HG02610 (cell line): ENCODE measurements at regions not wholly inside any gene's neighbourhood (a gene's known extent, or its start where the extent isn't known, plus 50 kb on each side); places are given as distances from the start of the nearest gene placed in this dataset.
"Not testable (repeated sequence)": the region's sequence is repeated elsewhere in the genome, so short reads cannot be mapped to it uniquely, and the experiment has no call there.

Source experiments
- ATAC-seq: cut with Tn5 transposase; IDR thresholded peaks from one replicate; pipeline ENCODE4 v1.9.1; 2021; ENCODE audit warnings: mild to moderate bottlenecking, moderate library complexity; ENCODE audit not compliant: unreplicated experiment

GRCh38 chr10:8334631-8335030, 280.1 kb downstream of the GATA3 start:
- no peak for ATAC-seq

GRCh38 chr10:8336629-8337331, 282.3 kb downstream of the GATA3 start:
- no peak for ATAC-seq

- no peak for ATAC-seq
These were observed 282.8 kb downstream of the GATA3 start for GRCh38 chr10:8337332-8337651.

DNA sequence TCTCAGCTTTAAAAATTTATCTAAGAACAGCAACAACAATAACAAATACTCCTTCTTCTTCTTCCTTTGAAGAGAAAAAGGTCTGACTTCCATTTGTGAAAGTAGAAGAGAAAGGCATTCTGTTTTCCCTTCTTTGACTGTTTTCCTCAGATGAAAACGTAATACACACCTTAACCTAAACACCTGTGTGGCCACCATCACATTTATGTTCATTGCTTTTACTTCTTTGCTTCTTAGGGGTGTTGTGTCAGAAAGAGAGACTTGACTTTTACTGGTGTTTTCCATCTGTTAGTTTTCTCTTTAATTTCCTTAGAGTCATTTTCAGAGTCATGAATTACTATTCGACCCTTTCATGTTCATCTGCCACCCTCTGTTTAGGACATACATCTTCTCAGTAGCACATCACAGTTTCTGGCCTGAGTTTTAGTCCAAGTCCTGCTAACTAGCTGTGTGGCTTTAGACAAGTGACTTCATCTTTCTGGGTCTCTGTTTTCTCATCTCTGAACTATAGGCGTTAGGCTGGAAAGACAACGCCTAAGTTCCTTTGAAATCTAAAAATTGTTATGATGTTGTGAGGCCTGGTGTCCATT, 283.8 kb downstream of the GATA3 start:
- ATAC-seq, result no peak

GRCh38 chr10:8344756-8345155, 290.3 kb downstream of the GATA3 start:
- ATAC-seq, result no peak

- no peak for ATAC-seq
These were observed 292.4 kb downstream of the GATA3 start for GRCh38 chr10:8346861-8347260.

DNA sequence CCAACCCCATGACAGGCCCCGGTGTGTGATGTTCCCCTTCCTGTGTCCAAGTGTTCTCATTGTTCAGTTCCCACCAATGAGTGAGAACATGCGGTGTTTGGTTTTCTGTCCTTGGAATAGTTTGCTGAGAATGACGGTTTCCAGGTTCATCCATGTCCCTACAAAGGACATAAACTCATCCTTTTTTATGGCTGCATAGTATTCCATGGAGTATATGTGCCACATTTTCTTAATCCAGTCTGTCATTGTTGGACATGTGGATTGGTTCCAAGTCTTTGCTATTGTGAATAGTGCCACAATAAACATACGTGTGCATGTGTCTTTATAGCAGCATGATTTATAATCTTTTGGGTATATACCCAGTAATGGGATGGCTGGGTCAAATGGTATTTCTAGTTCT, 293.1 kb downstream of the GATA3 start:
- not testable (repeated sequence) for ATAC-seq

- ATAC-seq, result no peak
These were observed 295.2 kb downstream of the GATA3 start for GRCh38 chr10:8349610-8350249.

- no peak for ATAC-seq
These were observed 295.9 kb downstream of the GATA3 start for GRCh38 chr10:8350250-8350967.

GRCh38 chr10:8352171-8353075, 297.9 kb downstream of the GATA3 start:
- no peak for ATAC-seq

- no peak for ATAC-seq
These were observed 301.8 kb downstream of the GATA3 start for GRCh38 chr10:8356283-8356682.

DNA sequence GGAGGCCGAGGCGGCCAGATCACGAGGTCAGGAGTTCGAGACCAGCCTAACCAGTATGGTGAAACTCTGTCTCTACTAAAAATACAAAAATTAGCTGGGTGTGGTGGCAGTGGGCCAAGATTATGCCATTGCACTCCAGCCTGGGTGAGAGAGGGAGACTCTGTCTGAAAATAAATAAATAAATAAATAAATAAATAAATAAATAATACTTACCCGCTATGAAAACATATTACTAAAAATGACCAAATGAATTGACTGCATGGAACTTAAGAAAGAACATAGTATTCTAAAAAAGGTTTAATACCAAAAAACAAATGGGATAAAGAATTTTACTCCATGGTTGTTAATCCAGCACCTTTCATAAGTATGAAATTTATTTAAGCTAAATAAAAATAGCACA, 305.0 kb downstream of the GATA3 start:
- no peak for ATAC-seq

GRCh38 chr10:8360365-8360764, 305.9 kb downstream of the GATA3 start:
- no peak for ATAC-seq

DNA sequence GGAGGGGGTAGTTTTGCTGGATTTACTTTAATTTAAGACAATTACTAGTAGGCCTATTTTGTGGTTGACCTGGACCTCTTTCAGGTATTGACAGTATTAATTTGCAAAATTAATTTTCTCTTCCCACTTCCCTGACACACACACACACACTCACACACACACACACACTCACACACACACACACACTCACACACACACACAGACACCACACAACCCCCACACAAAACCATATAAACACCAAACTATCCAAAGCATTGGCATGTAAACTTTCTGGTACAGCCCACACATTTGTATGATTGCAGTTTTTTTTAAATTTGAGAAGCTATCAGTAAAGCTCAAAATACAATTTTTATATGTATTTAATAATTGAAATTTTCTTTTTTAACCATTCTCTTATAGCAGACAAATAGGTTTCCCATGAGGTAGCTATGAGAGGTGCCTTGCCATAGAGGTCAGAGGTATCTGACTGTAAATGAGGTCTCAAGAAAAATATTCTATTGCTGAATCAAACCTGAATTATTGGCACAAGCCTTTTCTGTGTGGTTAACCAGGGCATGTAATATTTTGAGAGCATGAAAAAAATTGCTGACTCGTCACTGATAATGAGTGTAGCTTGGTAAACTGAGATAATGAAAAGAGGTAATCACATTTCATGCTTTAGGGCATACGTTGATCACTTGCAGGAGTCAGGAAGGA, 306.5 kb downstream of the GATA3 start:
- ATAC-seq, result no peak

GRCh38 chr10:8361510-8361844, 307.0 kb downstream of the GATA3 start:
- ATAC-seq, result no peak

DNA sequence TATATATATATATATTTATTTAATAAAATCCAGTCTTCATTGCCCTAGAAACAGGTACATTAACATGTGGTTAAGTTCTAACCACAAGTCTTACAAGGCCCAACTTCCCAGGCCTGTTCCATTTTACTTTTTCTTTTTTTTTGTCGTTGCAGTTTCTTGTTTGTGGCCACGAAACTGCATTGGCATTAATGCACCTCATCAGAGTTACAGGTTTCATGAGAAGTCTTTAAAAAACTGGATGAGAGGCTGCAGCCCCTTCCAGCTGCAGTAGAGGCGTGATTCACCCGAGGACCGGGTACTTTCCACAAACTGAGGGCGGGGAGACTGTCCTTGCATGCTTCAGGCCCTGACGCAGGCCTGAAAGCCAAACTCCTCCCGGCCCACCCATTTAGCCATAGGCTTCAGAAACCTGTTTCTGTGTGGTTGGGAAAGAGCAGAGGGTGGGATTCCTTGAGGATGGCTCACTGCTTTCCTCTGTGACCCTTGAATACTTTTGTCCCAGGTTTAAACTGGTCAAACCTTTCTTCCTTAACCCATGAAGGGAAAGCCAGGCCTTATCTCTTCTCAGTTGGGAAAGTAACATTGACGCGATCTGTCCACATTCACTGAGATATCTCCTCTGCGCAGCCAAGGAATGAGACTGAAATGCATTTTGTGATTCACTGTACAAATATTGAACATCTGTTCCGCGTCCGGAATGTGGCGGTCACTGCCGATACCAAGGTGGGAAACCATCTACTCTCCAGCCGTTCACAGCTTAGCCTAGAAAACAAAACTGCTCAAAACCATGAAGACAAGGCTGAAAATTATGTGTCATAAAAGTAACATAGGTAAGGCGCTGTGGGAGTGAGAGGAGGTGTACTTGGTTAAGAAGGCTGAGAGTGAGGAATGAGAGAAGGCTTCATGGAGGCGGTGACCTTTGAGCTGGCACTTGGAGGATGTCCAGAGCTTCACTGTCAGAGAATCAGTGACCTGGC, 311.7 kb downstream of the GATA3 start:
- no peak for ATAC-seq

- not testable (repeated sequence) for ATAC-seq
These were observed 313.4 kb downstream of the GATA3 start for GRCh38 chr10:8367672-8368411.

DNA sequence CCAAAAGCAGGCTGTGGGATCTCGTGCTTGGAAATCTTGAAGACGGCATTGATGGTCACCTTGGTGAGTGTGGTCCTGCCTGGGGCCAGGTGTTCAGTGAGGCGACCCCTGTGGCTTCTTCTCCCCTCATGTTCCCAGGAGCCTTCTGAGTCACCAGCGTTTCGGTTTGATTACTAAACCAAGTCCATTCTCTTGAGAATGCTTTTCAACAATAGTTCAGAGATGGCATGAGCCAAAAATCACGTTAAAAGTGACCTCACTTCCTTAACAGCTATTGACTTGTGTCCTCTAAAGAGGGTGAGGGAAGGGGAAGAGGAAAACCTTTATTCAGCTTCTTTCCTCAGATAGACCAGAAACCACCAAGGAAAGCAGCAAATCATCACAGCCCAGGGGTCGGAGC, 315.2 kb downstream of the GATA3 start:
- ATAC-seq, result peak; percentile 86
